GM21717 (cell line): ENCODE measurements at regions not wholly inside any gene's neighbourhood (a gene's known extent, or its start where the extent isn't known, plus 50 kb on each side); places are given as distances from the start of the nearest gene placed in this dataset.
"Not testable (repeated sequence)": the region's sequence is repeated elsewhere in the genome, so short reads cannot be mapped to it uniquely, and the experiment has no call there.

Source experiments
- ATAC-seq: cut with Tn5 transposase; IDR thresholded peaks from one replicate; pipeline ENCODE4 v1.9.1; 2021; ENCODE audit warnings: mild to moderate bottlenecking, moderate library complexity; ENCODE audit not compliant: unreplicated experiment

DNA sequence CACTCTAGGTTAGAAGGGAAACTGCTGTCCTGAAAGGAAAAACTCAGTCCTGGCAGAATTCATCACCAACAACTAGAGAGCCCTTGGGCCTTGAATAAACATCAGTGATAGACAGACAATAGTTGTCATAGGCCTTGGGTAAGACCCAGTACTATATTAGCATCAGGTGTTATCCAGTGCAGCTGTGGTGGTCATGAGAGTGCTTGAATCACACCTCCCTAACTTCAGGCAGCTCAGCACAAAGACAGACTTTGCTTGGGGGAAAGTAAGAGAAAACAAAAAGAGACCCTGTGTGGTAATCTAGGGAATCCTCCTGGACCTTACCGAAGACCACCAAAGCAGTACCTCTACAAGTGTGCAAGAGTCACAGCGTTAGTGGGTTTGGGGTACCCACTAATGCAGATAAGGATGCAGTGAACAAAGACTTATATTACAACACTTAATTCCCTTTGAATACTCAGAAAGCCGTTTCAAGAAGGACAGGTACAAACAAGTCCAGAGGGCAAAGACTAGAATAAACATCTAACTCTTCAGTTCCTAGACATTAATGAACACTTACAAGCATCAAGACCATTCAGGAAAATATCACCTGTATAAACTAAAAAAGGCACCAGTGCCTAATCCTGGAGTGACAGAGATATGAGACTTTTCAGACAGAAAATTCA lies 332.3 kb upstream of the EPHA3 start:
- no peak for ATAC-seq

- no peak for ATAC-seq
These were observed 327.9 kb upstream of the EPHA3 start for GRCh38 chr3:88779482-88779881.

DNA sequence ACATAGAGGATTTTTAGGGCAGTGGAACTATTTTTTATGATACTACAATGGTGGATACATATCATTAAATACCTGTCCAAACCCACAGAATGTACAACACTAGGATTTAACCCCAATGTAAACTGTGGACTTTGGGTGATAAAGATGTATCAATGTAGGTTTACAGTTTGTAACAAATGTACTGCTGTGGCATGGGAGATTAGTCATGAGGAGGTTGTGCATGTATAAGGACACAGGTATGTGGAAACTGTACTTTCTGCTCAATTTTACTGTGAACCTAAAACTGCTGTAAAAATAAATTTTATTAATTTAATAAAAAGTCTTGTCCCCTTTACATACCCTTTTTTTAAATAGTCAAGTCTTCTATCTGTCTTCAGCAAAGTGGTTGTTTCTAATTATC lies 322.5 kb upstream of the EPHA3 start:
- ATAC-seq: no peak

GRCh38 chr3:88785841-88786240 lies 321.6 kb upstream of the EPHA3 start:
- no peak for ATAC-seq

DNA sequence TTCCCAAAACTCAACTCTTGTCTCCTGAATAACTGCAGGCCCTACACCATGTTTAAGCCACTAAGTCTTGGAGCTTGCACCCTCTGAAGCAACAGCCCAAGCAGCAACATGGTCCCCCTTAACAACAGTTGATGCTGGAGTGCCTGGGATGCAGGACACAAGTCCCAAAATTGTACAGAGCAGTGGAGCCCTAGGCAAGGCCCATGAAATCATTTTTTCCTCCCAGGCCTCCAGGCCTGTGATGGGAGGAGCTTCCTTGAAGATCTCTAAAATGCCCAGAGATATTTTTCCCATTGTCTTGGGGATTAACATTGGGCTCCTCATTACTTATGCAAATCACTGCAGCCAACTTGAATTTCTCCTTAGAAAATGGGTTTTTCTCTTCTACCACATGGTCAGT lies 311.9 kb upstream of the EPHA3 start:
- no peak for ATAC-seq

DNA sequence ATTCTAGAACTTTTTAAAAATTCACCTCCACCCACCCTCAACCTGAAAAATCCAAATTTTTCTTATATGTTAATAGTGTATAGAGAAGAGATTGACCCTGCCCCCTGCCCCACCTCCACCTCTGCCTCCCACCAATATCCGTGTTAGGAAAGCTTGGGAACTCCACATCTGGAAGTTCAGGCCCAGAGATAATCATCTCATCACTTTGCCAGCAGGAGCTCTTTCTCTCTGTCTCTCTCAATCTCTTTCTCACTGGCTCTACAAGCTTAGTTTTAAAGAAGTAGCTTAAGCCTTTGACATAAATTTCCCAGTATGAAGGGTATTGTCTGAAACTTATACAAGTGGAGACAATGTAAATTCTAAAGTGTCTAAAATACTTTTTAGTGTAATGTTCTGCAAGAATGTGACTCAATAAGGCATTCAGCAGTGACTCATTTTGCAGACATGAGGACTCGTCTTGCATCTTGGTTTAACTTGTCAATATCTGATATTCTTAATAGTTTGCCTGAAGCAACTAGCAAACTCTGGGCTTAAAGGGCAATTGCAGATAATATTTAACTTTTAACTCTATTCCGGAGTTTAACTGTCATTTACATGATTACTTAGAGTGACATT lies 299.8 kb upstream of the EPHA3 start:
- no peak for ATAC-seq

- no peak for ATAC-seq
These were observed 297.4 kb upstream of the EPHA3 start for GRCh38 chr3:88809993-88810392.

DNA sequence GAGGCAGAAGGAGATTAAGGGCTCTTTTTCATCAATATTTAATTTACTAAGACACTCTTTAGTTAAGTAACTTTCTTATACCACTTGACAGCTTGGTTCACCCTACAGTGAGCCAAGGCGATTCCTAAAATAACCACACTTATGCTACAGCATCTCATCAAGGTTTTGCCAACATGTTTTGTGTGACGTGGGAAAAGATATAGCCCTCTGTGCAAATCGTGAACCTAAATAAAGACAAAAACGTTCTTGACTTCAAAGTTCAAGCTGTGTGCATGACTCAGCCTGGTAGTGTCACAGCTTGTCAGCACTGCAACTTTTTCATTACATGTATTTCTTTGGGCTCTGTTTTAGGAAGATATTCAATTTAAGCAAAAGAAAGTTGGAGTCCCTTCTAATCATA lies 297.0 kb upstream of the EPHA3 start:
- no peak for ATAC-seq

DNA sequence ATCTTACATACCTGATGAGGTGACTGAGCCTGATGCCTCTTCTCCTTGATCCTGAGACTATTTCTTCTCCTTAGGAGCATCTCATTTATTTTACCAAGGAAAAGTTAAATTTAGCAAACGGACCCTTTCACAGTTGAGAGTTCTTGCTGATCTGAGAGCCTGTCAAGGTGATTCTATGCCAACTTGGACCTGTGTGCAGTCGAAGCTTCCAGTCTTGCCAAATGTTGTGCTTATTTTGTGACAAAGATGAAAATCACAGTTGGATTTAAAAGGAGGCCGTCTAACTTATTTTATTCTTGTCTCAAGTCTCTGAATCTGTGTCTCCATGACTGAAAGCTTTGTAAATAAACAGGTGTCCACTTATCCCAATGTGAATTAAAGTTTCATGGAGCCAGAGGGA lies 296.3 kb upstream of the EPHA3 start:
- no peak for ATAC-seq

DNA sequence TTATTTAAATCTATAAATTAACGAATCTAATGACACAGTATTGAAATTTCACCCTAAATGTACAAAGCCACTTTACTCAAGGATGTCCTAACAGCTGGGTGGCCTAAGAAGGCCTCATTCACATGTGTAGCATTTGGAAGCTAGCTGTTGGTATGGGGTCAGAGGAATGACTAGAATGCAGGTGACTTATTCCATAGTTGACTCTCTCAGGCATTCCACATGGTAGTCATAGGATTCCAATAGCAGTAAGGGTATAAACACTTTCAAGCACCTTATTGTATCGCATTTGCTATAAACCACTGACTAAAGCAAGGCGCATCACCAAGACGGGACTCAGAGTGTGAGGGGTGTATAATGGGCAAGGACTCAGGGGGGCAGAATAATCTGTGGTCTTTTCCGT lies 294.8 kb upstream of the EPHA3 start:
- ATAC-seq: no peak

DNA sequence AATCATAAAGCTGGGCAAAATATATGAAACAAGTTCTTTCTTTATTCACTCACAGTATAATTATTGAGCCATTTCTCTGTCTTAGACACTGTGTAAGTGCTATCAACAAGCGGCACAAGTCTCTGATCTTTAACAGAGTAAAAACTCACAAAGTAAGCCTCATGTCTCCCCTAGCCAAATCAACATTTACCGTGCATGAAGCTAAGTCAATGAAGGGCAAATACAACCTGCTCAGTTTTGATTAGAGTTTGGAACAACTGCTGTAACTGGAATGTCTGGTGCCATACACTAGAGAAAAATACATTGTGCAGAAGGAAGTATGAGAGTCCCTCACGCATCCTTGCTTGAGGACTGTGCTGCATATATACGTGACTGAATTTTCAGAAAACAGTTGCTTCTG lies 291.0 kb upstream of the EPHA3 start:
- ATAC-seq: no peak

GRCh38 chr3:88824666-88825564 lies 282.5 kb upstream of the EPHA3 start:
- no peak for ATAC-seq

- no peak for ATAC-seq
These were observed 279.0 kb upstream of the EPHA3 start for GRCh38 chr3:88828466-88828865.

DNA sequence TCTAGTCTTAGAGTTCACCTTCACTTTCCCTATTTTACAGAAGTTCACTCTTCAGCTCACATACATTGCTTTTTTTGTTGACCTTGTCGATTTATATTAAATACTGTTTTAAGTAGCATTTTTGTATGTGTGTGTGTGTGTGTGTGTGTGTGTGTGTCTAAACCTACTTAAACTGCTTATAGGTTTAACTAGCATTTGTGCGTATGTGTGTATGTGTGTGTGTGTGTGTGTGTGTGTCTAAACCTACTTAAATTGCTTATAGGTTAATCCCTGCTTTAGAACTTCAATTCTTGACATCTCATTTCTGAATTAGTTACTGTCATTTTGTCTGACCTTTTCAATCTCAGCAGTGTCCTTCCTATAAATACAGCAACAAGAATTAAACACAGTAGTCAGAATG lies 254.8 kb upstream of the EPHA3 start:
- no peak for ATAC-seq

- no peak for ATAC-seq
These were observed 244.2 kb upstream of the EPHA3 start for GRCh38 chr3:88863196-88863595.

DNA sequence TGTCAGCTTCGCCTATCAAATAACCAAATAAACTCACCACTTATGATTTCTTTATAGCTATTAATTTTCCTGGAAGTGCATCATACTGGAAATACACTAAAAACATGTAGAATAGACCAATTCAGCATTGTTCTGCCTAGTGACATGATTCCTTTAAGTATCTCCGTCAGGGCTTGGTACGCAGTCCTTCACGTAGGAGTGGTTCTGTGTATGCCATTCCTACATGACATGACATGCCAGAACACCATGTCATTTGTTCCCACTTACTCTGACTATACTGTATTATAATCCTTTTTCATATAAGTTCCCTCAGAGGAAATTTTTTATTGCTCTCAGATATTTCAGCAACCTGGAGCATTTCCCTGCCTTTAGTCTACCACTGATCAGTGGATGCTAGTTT lies 230.7 kb upstream of the EPHA3 start:
- no peak for ATAC-seq

DNA sequence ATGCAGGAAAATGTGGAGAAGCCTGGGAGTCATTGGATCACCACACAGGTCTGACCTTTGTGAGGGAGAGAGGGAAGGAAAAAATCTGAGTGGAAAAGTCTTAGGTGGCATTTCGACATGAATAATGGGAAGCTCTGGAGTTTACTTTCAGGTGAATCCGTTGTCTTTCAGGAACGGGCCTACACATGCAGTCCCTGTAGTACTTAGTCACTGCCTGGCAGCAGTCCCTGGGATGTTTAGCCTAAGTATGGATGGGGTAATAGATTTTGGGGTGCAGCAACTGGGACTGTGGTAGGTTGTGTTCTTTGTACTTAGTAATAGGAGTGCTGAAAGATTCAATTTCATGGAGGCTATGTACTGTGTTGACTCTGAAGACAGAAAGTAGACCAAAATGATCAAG lies 227.5 kb upstream of the EPHA3 start:
- ATAC-seq: no peak

DNA sequence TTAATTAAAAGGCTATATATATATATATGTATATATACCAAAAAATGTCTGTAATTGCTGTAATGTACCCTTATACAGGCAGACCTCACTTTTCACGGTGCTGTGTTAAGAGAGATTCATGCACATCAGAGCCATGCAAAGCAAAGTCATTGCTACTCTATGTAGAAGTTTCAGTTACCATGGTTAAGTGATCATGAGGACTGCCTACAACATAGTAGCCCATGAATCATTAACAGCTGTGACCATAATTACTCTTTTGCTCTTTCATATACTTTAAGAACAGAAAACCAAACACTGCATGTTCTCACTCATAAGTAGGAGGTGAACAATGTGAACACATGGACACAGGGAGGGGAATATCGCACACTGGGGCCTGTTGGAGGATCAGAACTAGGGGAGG lies 225.3 kb upstream of the EPHA3 start:
- no peak for ATAC-seq

DNA sequence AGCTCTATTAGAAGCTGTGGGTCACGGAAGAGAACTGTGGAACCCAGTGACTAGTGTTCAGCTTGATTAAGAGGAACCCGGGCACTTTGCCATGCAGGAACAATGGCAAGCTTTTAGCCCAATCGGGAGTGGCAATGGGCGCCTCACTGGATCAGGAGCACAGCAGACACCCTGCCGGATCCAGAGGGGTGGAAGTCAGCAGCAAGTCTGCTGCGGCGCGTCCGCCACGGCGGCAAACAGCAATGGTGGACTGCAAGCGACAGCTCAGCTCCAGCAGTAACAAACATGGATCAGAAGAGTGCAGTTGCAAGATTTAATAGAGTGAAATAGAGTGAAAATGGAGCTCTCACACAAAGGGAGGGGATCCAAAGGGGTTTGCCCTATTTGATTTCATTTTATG lies 220.8 kb upstream of the EPHA3 start:
- ATAC-seq: not testable (repeated sequence)

- ATAC-seq: no peak
These were observed 211.4 kb upstream of the EPHA3 start for GRCh38 chr3:88896026-88896425.

DNA sequence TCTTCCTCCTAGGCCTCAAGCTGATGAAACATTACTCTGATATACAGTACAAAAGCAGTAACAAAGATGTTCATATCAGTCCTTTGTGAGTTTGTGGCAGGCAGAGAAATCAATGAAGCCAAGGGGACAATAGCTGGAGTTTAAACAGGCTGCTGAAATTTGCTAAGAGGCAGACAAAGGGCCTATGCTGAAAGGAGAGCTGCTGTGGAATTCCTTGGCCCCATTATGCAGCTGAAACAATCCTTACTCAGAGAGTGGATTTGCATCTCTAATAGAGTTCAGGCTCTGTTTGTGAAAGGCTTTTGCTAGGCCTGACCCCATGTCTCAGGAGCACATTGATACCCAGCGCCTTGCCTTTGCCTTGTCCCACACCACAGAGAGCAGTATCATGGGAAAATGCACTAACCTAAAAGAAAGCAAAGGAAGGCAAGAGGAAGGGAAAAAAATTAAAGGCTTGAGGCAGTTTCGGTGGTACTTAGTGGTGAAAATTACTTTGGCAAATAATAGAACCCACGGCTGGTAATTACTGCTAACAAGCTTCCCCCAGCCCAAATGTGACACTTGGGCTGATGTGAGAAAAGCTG lies 195.0 kb upstream of the EPHA3 start:
- no peak for ATAC-seq

DNA sequence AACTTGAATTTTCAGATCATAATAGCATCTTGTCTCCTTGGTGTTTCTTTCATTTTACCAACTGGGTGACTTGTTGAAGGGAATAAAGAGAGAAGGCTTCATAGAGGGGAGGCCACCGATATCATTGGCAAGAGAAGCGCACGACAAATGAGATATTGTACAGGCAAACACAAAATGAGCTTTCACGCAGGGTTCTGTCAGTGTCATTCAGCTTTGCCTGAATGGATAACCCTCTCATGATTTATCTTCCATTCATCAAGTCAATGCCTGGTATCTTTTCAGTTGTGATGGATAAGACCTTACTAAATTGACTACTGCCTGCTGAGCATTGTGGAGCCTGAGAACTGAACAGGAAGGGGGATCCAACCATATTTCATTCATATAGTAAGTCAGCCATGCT lies 188.6 kb upstream of the EPHA3 start:
- no peak for ATAC-seq
